Panc1 (cell line): ENCODE measurements at regions not wholly inside any gene's neighbourhood (a gene's known extent, or its start where the extent isn't known, plus 50 kb on each side); places are given as distances from the start of the nearest gene placed in this dataset.

Source experiments
- POLR2AphosphoS5 ChIP-seq: IDR thresholded peaks from 2 replicates; pipeline ENCODE4 v1.6.1; 2012; ENCODE audit warnings: mild to moderate bottlenecking, low read depth, low read length, moderate library complexity
- REST ChIP-seq, 2 experiments: IDR thresholded peaks; 2 replicates each; pipeline ENCODE4 v1.6.1; 2011 to 2012; ENCODE audit warnings: low read depth in 2 of 2, control low read depth in 1 of 2, low read length in 1 of 2, mild to moderate bottlenecking in 1 of 2, moderate library complexity in 1 of 2; ENCODE audit not compliant: insufficient read depth in 1 of 2
- SIN3A ChIP-seq: IDR thresholded peaks from 2 replicates; pipeline ENCODE4 v1.6.1; 2012; ENCODE audit warnings: low read depth, mild to moderate bottlenecking, low read length, moderate library complexity, borderline replicate concordance; ENCODE audit not compliant: insufficient read depth
- TCF7L2 ChIP-seq: IDR thresholded peaks from 2 replicates; pipeline ENCODE4 v1.6.1; 2011; ENCODE audit warnings: mild to moderate bottlenecking, low read depth, low read length, inconsistent platforms
- TF ChIP-seq, protein P1 (sequence below): fragments of 450-650 bp; IDR thresholded peaks from 2 replicates; pipeline ENCODE4 v1.5.1; 2017; ENCODE audit warnings: mild to moderate bottlenecking

DNA sequence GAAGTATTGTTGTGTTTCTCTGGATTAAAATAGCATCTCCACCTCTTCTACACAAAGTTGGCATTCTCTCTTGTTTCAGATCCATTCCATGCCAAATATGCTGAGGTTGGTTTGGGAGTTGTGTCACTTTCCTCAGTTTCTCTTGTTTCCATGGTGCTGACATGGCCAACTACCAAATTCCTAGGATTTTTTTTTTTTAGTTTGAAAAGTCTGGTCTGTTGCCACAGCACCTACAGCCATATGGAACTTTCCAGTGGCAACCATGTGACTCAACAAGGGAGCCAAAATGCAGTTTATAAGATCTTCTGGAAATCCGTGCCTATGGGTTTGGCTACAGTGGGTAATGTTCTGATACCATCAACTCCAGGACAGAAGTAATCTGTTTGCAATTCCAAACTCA, 96.0 kb upstream of the CLSTN2 start:
- TF ChIP-seq, protein P1, sequence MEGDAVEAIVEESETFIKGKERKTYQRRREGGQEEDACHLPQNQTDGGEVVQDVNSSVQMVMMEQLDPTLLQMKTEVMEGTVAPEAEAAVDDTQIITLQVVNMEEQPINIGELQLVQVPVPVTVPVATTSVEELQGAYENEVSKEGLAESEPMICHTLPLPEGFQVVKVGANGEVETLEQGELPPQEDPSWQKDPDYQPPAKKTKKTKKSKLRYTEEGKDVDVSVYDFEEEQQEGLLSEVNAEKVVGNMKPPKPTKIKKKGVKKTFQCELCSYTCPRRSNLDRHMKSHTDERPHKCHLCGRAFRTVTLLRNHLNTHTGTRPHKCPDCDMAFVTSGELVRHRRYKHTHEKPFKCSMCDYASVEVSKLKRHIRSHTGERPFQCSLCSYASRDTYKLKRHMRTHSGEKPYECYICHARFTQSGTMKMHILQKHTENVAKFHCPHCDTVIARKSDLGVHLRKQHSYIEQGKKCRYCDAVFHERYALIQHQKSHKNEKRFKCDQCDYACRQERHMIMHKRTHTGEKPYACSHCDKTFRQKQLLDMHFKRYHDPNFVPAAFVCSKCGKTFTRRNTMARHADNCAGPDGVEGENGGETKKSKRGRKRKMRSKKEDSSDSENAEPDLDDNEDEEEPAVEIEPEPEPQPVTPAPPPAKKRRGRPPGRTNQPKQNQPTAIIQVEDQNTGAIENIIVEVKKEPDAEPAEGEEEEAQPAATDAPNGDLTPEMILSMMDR, result no peak
- TF ChIP-seq POLR2AphosphoS5, result no peak
- no peak for TF ChIP-seq TCF7L2
- no peak for TF ChIP-seq REST (IDR thresholded peaks at IDR 0.05; ENCODE audit: insufficient read depth in 1 of 2, low read depth in 2 of 2, low read length in 1 of 2)
- TF ChIP-seq SIN3A, result no peak
